CD4-positive, alpha-beta T cell (primary cell): ENCODE measurements at regions not wholly inside any gene's neighbourhood (a gene's known extent, or its start where the extent isn't known, plus 50 kb on each side); places are given as distances from the start of the nearest gene placed in this dataset.

Experiments
- ATAC-seq: fragments of 200-7000 bp; cut with Tn5 transposase; one replicate; pipeline ENCODE4 v1.10.0; 2022; ENCODE audit warnings: mild to moderate bottlenecking; ENCODE audit not compliant: poor library complexity
- CTCF ChIA-PET: fragments of 350-600 bp; sonication (Branson Sonifier 250); formaldehyde crosslinking; loops from one replicate; lab custom pipeline; 2021; ENCODE audit warnings: antibody characterized with exemption, inconsistent platforms; lab: Charles Lee
- POLR2A ChIA-PET: fragments of 350-600 bp; sonication (Branson Sonifier 250); formaldehyde crosslinking; loops from one replicate; lab custom pipeline; 2021; ENCODE audit warnings: antibody characterized with exemption, inconsistent platforms; lab: Charles Lee
- DNase-seq, 14 experiments: peaks; one replicate each; pipeline ENCODE4 v3.0.0-alpha.2; 2013 to 2020; ENCODE audit warnings: mixed read lengths in 2 of 14
- H3K27ac ChIP-seq, 2 donors: one replicate each; pipeline versions ENCODE4 v1.5.1 to v1.7.0; 2013; ENCODE audit warnings: low read length in 2 of 2, low read depth in 1 of 2, mild to moderate bottlenecking in 1 of 2
- H3K27me3 ChIP-seq, 2 experiments: 1 replicate in 1 of 2; 2 replicates in 1 of 2; pipeline versions ENCODE4 v1.6.1 to v1.7.0; 2013; ENCODE audit warnings: low read length in 2 of 2, control low read depth in 1 of 2, mild to moderate bottlenecking in 1 of 2, moderate library complexity in 1 of 2; ENCODE audit not compliant: insufficient read depth in 2 of 2, control insufficient read depth in 1 of 2
- H3K36me3 ChIP-seq: one replicate; pipeline ENCODE4 v1.6.1; 2013; ENCODE audit warnings: low read length, control low read depth; ENCODE audit not compliant: insufficient read depth
- H3K4me1 ChIP-seq: one replicate; pipeline ENCODE4 v1.6.1; 2013; ENCODE audit warnings: low read length, control low read depth; ENCODE audit not compliant: insufficient read depth
- H3K4me3 ChIP-seq: one replicate; pipeline ENCODE4 v1.5.1; 2013; ENCODE audit warnings: mild to moderate bottlenecking, low read length, moderate library complexity
- H3K9me3 ChIP-seq, 2 experiments: 1 replicate in 1 of 2; 2 replicates in 1 of 2; pipeline versions ENCODE4 v1.6.1 to v1.7.0; 2013; ENCODE audit warnings: low read length in 2 of 2, mild to moderate bottlenecking in 2 of 2, control low read depth in 1 of 2, moderate library complexity in 1 of 2; ENCODE audit not compliant: control insufficient read depth in 1 of 2, insufficient read depth in 1 of 2
- H3K27ac Mint-ChIP-seq: one replicate; pipeline ENCODE4 v1.8.0; 2020; ENCODE audit warnings: mixed read lengths
- H3K27me3 Mint-ChIP-seq: one replicate; pipeline ENCODE4 v1.8.0; 2021; ENCODE audit warnings: mixed read lengths
- H3K36me3 Mint-ChIP-seq: one replicate; pipeline ENCODE4 v1.8.0; 2021; ENCODE audit warnings: low read depth, mixed read lengths
- H3K4me1 Mint-ChIP-seq: one replicate; pipeline ENCODE4 v1.8.0; 2021; ENCODE audit warnings: low read depth, mixed read lengths
- H3K4me3 Mint-ChIP-seq: one replicate; pipeline ENCODE4 v1.8.0; 2020; ENCODE audit warnings: mild to moderate bottlenecking, mixed read lengths
- H3K9me3 Mint-ChIP-seq: one replicate; pipeline ENCODE4 v1.8.0; 2020; ENCODE audit warnings: mixed read lengths
- intact Hi-C, 2 experiments: fragments of 100-400 bp; cut with DNase I in 1 of 2; cut with micrococcal nuclease in 1 of 2; formaldehyde crosslinking; loops; one replicate each; pipeline versions ENCODE4 v1.15.1 to v1.9.0; 2023 to 2025; cut with DNase I, micrococcal nuclease
- TF ChIP-seq, protein P1 (sequence below): fragments of 200-600 bp; IDR thresholded peaks from one replicate; pipeline ENCODE4 v1.8.0; 2022; ENCODE audit warnings: antibody characterized with exemption, mild to moderate bottlenecking

DNA sequence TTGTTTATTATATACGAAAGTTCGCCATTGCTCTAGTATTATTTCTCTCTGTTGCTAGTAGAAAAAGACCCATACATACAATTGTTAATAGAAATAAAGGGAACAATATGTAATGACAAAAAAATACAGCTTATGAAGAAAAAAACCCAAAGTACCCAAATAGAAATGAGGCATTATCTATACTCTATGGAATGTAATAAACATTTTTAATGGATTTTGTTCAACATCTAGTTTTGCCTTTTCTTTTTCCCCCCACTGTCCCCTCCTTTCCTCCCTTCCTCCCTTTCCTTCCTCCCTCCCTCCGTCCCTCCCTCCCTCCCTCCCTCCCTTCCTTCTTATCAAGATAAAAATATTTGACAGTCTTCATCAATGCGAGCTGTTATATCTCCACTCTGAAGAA lies 81.5 kb upstream of the NEK7 start:
- Histone ChIP-seq H3K4me1 (no peaks in the 10 kb centered on the region), H3K36me3 (no peaks in the 10 kb centered on the region), H3K4me3 (no peak overlapping the region), H3K9me3 (no peaks in the 10 kb centered on the region), H3K27ac (no peak overlapping the region), H3K27me3 (peaks cover 0 to 5% of the 10 kb centered on the region in 2 experiments)
- peaks cover 20% of the 10 kb centered on the region for H3K27me3 Mint-ChIP-seq
- no peak for ATAC-seq
- no peaks in the 10 kb centered on the region for H3K4me1 Mint-ChIP-seq
- POLR2A ChIA-PET, result no interaction called here
- intact Hi-C loops, result no loop called here
- H3K4me3 Mint-ChIP-seq, result no peak overlapping the region
- H3K36me3 Mint-ChIP-seq, result no peaks in the 10 kb centered on the region
- TF ChIP-seq, protein P1, sequence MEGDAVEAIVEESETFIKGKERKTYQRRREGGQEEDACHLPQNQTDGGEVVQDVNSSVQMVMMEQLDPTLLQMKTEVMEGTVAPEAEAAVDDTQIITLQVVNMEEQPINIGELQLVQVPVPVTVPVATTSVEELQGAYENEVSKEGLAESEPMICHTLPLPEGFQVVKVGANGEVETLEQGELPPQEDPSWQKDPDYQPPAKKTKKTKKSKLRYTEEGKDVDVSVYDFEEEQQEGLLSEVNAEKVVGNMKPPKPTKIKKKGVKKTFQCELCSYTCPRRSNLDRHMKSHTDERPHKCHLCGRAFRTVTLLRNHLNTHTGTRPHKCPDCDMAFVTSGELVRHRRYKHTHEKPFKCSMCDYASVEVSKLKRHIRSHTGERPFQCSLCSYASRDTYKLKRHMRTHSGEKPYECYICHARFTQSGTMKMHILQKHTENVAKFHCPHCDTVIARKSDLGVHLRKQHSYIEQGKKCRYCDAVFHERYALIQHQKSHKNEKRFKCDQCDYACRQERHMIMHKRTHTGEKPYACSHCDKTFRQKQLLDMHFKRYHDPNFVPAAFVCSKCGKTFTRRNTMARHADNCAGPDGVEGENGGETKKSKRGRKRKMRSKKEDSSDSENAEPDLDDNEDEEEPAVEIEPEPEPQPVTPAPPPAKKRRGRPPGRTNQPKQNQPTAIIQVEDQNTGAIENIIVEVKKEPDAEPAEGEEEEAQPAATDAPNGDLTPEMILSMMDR, result no peak
- CTCF ChIA-PET, result no interaction called here
- DNase-seq, result no peak
- peaks cover 3% of the 10 kb centered on the region for H3K9me3 Mint-ChIP-seq
- no peak overlapping the region for H3K27ac Mint-ChIP-seq

- Histone ChIP-seq H3K36me3 (no peaks in the 10 kb centered on the region), H3K9me3 (no peaks in the 10 kb centered on the region), H3K27me3 (peaks cover 0 to 5% of the 10 kb centered on the region in 2 experiments), H3K4me1 (no peaks in the 10 kb centered on the region), H3K27ac (no peak overlapping the region), H3K4me3 (no peak overlapping the region)
- H3K9me3 Mint-ChIP-seq, result peaks cover 3% of the 10 kb centered on the region
- no peak overlapping the region for H3K4me3 Mint-ChIP-seq
- H3K27me3 Mint-ChIP-seq, result peaks cover 14% of the 10 kb centered on the region
- no peak for ATAC-seq
- no peak overlapping the region for H3K27ac Mint-ChIP-seq
- H3K36me3 Mint-ChIP-seq, result no peaks in the 10 kb centered on the region
- TF ChIP-seq, protein P1, result no peak
- H3K4me1 Mint-ChIP-seq, result no peaks in the 10 kb centered on the region
- POLR2A ChIA-PET, result no interaction called here
- DNase-seq, result no peak
- CTCF ChIA-PET, result no interaction called here
- intact Hi-C loops, result no loop called here
These were observed 77.3 kb upstream of the NEK7 start for GRCh38 chr1:198079432-198079951.

DNA sequence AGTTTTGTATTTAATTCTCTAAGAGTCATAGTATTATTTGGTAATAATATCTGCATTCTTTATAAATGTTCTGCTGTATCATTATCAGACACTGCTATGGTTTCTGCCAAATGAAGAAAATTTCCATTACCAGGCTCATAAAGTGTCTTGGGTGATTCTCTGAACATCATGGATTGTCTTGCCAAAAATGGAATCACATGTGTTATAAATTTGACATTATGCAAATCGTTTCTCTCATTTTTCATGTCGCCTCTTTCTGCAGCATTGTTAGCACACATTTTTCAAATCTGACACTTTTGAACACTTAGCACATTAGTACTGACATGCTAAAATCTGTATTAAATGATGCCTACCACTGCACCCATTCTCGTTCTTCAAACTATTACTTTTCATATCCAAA lies 74.2 kb upstream of the NEK7 start:
- no peaks in the 10 kb centered on the region for H3K4me1 ChIP-seq
- H3K27ac ChIP-seq, result no peak overlapping the region
- ATAC-seq, result no peak
- Mint-ChIP-seq H3K27me3 (peaks cover 7% of the 10 kb centered on the region), H3K27ac (no peak overlapping the region), H3K4me1 (no peaks in the 10 kb centered on the region), H3K4me3 (no peak overlapping the region), H3K36me3 (no peaks in the 10 kb centered on the region), H3K9me3 (peaks cover 3% of the 10 kb centered on the region)
- no peaks in the 10 kb centered on the region for H3K36me3 ChIP-seq
- no peak overlapping the region for H3K4me3 ChIP-seq
- intact Hi-C loops, result no loop called here
- ChIA-PET CTCF (no interaction called here), POLR2A (no interaction called here)
- no peaks in the 10 kb centered on the region for H3K9me3 ChIP-seq
- H3K27me3 ChIP-seq, result no peaks in the 10 kb centered on the region
- no peak for DNase-seq
- TF ChIP-seq, protein P1, result no peak
